ENCODE measurements at regions not wholly inside any gene's neighbourhood (a gene's known extent, or its start where the extent isn't known, plus 50 kb on each side); places are given as distances from the start of the nearest gene placed in this dataset.

DNA sequence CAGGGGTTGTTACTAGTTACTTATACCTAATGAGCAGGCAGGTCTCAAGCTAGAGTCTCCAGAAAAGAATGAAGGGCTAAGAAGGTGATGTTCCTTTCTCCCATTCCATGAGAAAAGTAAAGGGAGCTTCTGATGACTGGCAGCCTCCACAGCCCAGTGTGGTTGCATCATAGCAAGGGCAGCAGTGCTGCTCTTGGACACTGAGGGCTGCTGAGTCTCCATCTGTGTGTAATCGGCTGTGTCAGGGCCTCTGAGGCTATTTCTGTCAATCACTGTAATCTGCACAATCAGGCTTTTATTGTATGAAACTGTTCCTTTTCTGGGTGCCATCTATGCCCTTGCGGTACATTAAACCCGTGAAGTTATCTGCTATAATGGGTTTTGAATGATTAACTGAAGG, 164.1 kb upstream of the FBXO11 start:
- TF ChIP-seq YY1 (IDR thresholded peaks at IDR 0.05; ENCODE audit: low read depth) (no peak), EGR1 (IDR thresholded peaks at IDR 0.05) (no peak)
- TF ChIP-seq, protein P1, sequence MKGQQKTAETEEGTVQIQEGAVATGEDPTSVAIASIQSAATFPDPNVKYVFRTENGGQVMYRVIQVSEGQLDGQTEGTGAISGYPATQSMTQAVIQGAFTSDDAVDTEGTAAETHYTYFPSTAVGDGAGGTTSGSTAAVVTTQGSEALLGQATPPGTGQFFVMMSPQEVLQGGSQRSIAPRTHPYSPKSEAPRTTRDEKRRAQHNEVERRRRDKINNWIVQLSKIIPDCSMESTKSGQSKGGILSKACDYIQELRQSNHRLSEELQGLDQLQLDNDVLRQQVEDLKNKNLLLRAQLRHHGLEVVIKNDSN (IDR thresholded peaks at IDR 0.05): no peak
